HG03135 (cell line): ENCODE measurements at regions not wholly inside any gene's neighbourhood (a gene's known extent, or its start where the extent isn't known, plus 50 kb on each side); places are given as distances from the start of the nearest gene placed in this dataset.
A peak's percentile ranks its signal among the peaks of the same experiment; 100 is the strongest.
"Not testable (repeated sequence)": the region's sequence is repeated elsewhere in the genome, so short reads cannot be mapped to it uniquely, and the experiment has no call there.

Experiments
- ATAC-seq: cut with Tn5 transposase; IDR thresholded peaks from one replicate; pipeline ENCODE4 v1.9.1; 2021; ENCODE audit warnings: mild to moderate bottlenecking, moderate library complexity; ENCODE audit not compliant: unreplicated experiment

DNA sequence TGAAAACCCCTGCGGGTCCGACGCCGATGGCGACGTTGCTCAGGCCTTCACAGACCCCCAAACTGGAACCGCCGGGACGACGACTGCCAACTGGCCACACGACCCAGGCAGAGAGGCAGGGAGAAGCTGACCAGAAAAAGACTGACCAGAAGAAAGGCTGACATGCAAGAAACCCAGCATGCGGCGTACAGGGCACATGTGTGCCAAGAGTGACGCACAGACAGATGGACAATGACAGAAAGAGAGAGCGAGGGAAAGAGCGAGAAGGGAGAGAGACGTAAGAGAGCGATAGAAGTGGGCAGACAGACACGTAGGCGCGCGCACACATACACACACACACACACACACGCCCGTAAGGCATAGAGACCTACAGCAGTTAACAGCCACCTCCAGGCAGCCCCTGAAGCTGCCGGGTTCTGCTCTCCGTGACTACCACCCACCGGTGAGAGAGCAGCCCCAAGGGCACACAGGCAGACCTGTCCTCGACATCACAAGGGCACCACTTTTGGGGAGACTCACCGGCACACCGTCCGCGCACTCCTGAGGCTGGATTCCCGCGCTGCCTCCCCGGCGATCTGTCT is 67.2 kb upstream of the ZNF527 start:
- no peak for ATAC-seq

GRCh38 chr19:37304190-37304883 is 66.6 kb upstream of the ZNF527 start:
- ATAC-seq, result no peak

DNA sequence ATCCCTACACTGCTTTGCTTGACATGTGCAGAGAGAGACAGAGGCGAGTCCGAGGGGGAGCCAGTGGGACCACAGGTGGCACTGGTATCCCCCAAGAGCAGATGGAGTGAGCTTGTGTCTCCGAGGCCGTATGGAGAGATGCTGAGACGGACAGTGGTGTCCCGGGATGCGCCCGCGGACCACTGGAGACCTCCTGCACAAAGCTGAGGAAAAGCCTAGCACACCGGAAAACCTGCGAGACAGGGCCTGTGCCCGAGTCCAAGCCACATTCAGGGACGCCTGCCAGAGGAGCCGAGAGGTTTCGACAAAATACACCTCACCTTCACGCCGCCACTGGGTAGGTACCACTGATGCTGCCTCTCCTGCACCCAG is 66.0 kb upstream of the ZNF527 start:
- no peak for ATAC-seq

DNA sequence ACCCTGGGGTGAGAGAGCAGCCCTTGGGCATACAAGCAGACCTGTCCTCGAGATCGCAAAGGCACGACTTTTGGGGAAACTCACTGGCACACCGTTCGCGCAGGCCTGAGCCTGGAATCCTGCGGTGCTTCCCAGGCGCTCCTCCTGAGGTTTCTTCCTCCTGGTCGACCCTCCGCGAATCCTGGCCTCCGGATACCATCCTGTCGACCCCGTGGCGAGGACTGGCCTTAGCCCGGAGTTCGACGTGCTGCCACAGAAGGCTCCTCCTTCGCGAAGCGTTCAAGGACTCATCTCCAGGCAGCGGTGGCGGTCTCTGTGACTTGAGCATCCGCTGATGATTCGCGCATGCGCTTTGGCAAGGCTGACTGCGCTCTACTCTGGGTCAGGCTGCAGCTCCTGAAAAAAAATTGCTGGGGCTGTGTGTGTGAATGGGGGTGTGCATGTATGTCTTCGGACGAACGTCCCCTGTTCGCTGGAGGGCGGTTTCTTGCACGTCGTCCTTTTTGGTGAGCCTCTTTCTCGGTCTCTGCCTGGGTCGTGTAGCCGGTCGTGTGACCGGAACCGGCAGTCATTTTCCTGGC is 64.4 kb upstream of the ZNF527 start:
- no peak for ATAC-seq

DNA sequence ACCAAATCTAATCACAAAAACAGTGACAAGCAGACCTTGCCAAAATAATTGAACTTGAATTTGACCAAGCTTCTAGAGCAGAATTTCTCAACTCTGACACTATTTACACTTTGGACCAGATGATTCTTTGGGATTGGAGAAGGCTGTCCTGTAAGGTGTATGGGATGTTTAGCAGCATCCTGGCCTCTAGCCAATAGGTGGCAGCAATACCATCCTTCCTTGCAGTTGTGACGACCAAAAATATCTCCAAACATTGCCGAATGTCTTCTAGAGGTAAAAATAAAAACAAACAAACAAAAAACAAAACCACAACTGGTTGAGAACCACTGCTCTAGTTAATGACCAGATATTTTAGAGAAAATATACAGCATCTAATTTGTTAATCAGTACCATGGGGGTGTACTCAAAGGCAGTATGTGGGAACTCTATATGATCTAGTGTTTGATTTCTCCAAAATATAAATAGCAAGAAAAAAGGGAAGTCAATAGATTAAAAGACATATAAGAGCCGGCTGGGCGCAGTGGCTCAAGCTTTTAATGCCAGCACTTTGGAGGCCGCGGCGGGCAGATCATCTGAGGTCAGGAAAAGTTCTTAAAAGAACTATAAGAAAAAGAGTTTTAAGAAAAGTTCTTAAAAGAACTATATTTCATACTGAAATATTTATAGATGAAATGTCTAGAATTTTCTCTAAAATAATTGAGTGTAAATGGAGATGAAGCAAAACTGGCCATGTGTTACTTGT is 60.9 kb upstream of the ZNF527 start:
- no peak for ATAC-seq

DNA sequence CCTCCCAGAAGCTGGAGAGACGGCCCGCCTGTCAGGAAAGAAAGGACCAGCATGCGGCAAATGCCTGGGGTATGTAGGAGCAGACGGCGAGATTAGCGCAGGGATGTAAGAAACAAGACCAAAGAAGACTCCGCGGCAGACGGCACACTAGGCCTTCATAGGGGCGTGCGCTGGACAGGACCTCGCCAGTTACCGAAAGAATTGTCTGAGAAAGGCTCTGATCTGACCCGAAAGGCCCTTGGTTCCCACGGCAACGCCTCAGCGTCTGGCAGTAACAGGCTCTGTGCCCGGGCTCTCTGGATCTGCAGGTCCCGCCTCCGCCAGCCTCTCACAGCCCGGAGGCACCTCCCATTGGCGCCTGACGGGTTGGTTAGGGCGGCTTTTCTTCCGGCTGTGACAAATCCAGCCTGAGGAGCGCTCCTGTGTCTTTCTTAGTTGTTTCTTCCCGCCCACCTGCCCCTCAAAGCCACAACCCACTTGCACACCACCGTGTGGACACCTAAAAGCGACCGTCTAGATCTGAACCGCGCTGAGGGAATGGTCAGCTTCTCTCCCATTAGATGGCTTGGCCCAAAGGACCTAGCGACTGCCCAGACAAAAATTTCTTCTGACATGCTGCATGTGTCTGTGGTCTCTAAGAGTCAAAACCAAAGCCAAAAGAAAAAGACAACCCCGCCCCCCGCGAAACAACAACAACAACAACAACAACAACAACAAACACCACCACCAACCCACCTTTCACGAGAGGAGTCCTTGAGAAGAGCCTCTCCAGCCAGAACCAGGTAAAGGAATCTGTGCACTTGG is 58.2 kb upstream of the ZNF527 start:
- ATAC-seq, result not testable (repeated sequence)

- ATAC-seq, result no peak
Measured at GRCh38 chr19:37313335-37313627, 57.6 kb upstream of the ZNF527 start.

- peak; percentile 96 for ATAC-seq
Measured at GRCh38 chr19:37317403-37318209, 53.3 kb upstream of the ZNF527 start.

GRCh38 chr19:37320988-37321387 is 49.9 kb upstream of the ZNF527 start:
- ATAC-seq, result not testable (repeated sequence)
